Calu3 (cell line): ENCODE measurements at regions not wholly inside any gene's neighbourhood (a gene's known extent, or its start where the extent isn't known, plus 50 kb on each side); places are given as distances from the start of the nearest gene placed in this dataset.

Experiments used
- BruUV-seq: library from RNA; stranded (reverse); fragments of 400-500 nt; replicated peaks from 2 replicates; lab custom pipeline; 2021; lab: Mats Ljungman, UMichigan
- CTCF ChIA-PET: fragments of 300-600 bp; sonication (Branson Sonifier 250); formaldehyde crosslinking; loops from one replicate; lab custom pipeline; 2022; ENCODE audit warnings: antibody characterized with exemption; lab: Charles Lee
- DNase-seq: peaks from one replicate; pipeline ENCODE4 v3.0.0; 2022
- H3K27ac Mint-ChIP-seq: one replicate; pipeline ENCODE4 v1.8.0; 2022; ENCODE audit warnings: mixed read lengths; ENCODE audit not compliant: unreplicated experiment
- H3K27me3 Mint-ChIP-seq: one replicate; pipeline ENCODE4 v1.8.0; 2022; ENCODE audit warnings: mixed read lengths; ENCODE audit not compliant: unreplicated experiment
- H3K36me3 Mint-ChIP-seq: one replicate; pipeline ENCODE4 v1.8.0; 2022; ENCODE audit warnings: mild to moderate bottlenecking, moderate library complexity, mixed read lengths; ENCODE audit not compliant: insufficient read depth, unreplicated experiment
- H3K4me1 Mint-ChIP-seq: one replicate; pipeline ENCODE4 v1.8.0; 2022; ENCODE audit warnings: mild to moderate bottlenecking, low read depth, mixed read lengths; ENCODE audit not compliant: unreplicated experiment
- H3K4me3 Mint-ChIP-seq: one replicate; pipeline ENCODE4 v1.8.0; 2022; ENCODE audit warnings: mild to moderate bottlenecking, low read depth, moderate library complexity, mixed read lengths; ENCODE audit not compliant: unreplicated experiment
- H3K9me3 Mint-ChIP-seq: one replicate; pipeline ENCODE4 v1.8.0; 2022; ENCODE audit warnings: low read depth, mixed read lengths; ENCODE audit not compliant: unreplicated experiment
- intact Hi-C: fragments of 100-400 bp; cut with micrococcal nuclease; formaldehyde crosslinking; loops from one replicate; pipeline ENCODE4 v1.10.0; 2022; ENCODE audit not compliant: unreplicated experiment
- TF ChIP-seq, protein P1 (sequence below): fragments of 200-600 bp; IDR thresholded peaks from one replicate; pipeline ENCODE4 v1.8.0; 2022; ENCODE audit warnings: antibody characterized with exemption; ENCODE audit not compliant: unreplicated experiment

GRCh38 chrX:69374569-69374968 is 129.6 kb upstream of the NALF2 start:
- Mint-ChIP-seq H3K4me1 (no peaks in the 10 kb centered on the region), H3K9me3 (no peaks in the 10 kb centered on the region), H3K27me3 (peaks cover 30% of the 10 kb centered on the region), H3K27ac (no peak overlapping the region), H3K4me3 (no peak overlapping the region), H3K36me3 (no peaks in the 10 kb centered on the region)
- CTCF ChIA-PET, result no interaction called here
- no peak for DNase-seq
- intact Hi-C loops, result no loop called here
- TF ChIP-seq, protein P1, sequence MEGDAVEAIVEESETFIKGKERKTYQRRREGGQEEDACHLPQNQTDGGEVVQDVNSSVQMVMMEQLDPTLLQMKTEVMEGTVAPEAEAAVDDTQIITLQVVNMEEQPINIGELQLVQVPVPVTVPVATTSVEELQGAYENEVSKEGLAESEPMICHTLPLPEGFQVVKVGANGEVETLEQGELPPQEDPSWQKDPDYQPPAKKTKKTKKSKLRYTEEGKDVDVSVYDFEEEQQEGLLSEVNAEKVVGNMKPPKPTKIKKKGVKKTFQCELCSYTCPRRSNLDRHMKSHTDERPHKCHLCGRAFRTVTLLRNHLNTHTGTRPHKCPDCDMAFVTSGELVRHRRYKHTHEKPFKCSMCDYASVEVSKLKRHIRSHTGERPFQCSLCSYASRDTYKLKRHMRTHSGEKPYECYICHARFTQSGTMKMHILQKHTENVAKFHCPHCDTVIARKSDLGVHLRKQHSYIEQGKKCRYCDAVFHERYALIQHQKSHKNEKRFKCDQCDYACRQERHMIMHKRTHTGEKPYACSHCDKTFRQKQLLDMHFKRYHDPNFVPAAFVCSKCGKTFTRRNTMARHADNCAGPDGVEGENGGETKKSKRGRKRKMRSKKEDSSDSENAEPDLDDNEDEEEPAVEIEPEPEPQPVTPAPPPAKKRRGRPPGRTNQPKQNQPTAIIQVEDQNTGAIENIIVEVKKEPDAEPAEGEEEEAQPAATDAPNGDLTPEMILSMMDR, result no peak
- no TSS peak for BruUV-seq

GRCh38 chrX:69372435-69372834 is 131.7 kb upstream of the NALF2 start:
- H3K27me3 Mint-ChIP-seq, result peaks cover 18% of the 10 kb centered on the region
- CTCF ChIA-PET, result no interaction called here
- no peaks in the 10 kb centered on the region for H3K9me3 Mint-ChIP-seq
- intact Hi-C loops, result no loop called here
- no peaks in the 10 kb centered on the region for H3K4me1 Mint-ChIP-seq
- no peaks in the 10 kb centered on the region for H3K36me3 Mint-ChIP-seq
- no peak for DNase-seq
- TF ChIP-seq, protein P1, result no peak
- BruUV-seq, result no TSS peak
- H3K4me3 Mint-ChIP-seq, result no peak overlapping the region
- H3K27ac Mint-ChIP-seq, result no peak overlapping the region

GRCh38 chrX:69371159-69371558 is 133.0 kb upstream of the NALF2 start:
- no peaks in the 10 kb centered on the region for H3K36me3 Mint-ChIP-seq
- no peaks in the 10 kb centered on the region for H3K9me3 Mint-ChIP-seq
- H3K27ac Mint-ChIP-seq, result no peak overlapping the region
- H3K4me3 Mint-ChIP-seq, result no peak overlapping the region
- intact Hi-C loops, result no loop called here
- CTCF ChIA-PET, result no interaction called here
- TF ChIP-seq, protein P1, result no peak
- H3K27me3 Mint-ChIP-seq, result peaks cover 18% of the 10 kb centered on the region
- DNase-seq, result no peak
- H3K4me1 Mint-ChIP-seq, result no peaks in the 10 kb centered on the region
- BruUV-seq, result no TSS peak

DNA sequence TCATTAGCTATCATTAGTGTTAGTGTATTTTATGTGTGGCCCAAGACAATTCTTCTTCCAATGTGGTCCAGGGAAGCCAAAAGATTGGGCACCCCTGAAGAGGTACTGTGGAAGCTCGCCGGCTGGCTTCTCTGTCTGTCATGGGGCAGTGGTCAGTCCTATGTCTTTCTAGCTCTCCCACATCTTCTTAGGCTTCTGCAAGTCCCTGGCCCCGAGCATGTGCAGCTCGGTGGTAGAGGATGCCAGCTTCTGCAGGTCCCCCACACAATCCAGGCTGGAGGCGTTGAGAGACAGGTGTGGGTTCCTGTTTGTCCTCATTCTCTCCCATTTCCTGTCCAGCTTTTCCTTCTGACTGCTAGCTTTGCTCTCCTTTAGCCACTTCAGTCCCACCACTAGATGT is 134.1 kb upstream of the NALF2 start:
- no peaks in the 10 kb centered on the region for H3K36me3 Mint-ChIP-seq
- intact Hi-C loops, result no loop called here
- peaks cover 23% of the 10 kb centered on the region for H3K27me3 Mint-ChIP-seq
- no peak overlapping the region for H3K4me3 Mint-ChIP-seq
- TF ChIP-seq, protein P1, result no peak
- CTCF ChIA-PET, result no interaction called here
- no peaks in the 10 kb centered on the region for H3K9me3 Mint-ChIP-seq
- no peaks in the 10 kb centered on the region for H3K4me1 Mint-ChIP-seq
- H3K27ac Mint-ChIP-seq, result no peak overlapping the region
- no TSS peak for BruUV-seq
- DNase-seq, result no peak
